ENCODE measurements at regions not wholly inside any gene's neighbourhood (a gene's known extent, or its start where the extent isn't known, plus 50 kb on each side); places are given as distances from the start of the nearest gene placed in this dataset.

- no peak for TF ChIP-seq CTCF (conservative IDR thresholded peaks at IDR 0.05)
- no peak for TF ChIP-seq EZH2 (IDR thresholded peaks at IDR 0.05; ENCODE audit: low read depth)
These were observed 395.6 kb upstream of the HS6ST1 start for GRCh38 chr2:128714285-128714684.
